ENCODE measurements at regions not wholly inside any gene's neighbourhood (a gene's known extent, or its start where the extent isn't known, plus 50 kb on each side); places are given as distances from the start of the nearest gene placed in this dataset.
"Not testable (repeated sequence)": the region's sequence is repeated elsewhere in the genome, so short reads cannot be mapped to it uniquely, and the experiment has no call there.

GRCh38 chr11:49888875-49889274 is 63.3 kb upstream of the OR4C13 start:
- TF ChIP-seq POLR2A (IDR thresholded peaks at IDR 0.05), result not testable (repeated sequence)
- TF ChIP-seq, protein P1, sequence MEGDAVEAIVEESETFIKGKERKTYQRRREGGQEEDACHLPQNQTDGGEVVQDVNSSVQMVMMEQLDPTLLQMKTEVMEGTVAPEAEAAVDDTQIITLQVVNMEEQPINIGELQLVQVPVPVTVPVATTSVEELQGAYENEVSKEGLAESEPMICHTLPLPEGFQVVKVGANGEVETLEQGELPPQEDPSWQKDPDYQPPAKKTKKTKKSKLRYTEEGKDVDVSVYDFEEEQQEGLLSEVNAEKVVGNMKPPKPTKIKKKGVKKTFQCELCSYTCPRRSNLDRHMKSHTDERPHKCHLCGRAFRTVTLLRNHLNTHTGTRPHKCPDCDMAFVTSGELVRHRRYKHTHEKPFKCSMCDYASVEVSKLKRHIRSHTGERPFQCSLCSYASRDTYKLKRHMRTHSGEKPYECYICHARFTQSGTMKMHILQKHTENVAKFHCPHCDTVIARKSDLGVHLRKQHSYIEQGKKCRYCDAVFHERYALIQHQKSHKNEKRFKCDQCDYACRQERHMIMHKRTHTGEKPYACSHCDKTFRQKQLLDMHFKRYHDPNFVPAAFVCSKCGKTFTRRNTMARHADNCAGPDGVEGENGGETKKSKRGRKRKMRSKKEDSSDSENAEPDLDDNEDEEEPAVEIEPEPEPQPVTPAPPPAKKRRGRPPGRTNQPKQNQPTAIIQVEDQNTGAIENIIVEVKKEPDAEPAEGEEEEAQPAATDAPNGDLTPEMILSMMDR (IDR thresholded peaks at IDR 0.05 in 4 of 5, conservative IDR thresholded peaks at IDR 0.05 in 1 of 5), result not testable (repeated sequence)

All from gastrocnemius medialis (tissue), 4 donors.